ENCODE measurements at regions not wholly inside any gene's neighbourhood (a gene's known extent, or its start where the extent isn't known, plus 50 kb on each side); places are given as distances from the start of the nearest gene placed in this dataset.

GRCh38 chr9:30775236-30775635 lies 1609.2 kb upstream of the ACO1 start:
- Mint-ChIP-seq H3K4me1 (peaks cover 4% of the 10 kb centered on the region), H3K27ac (no peak overlapping the region), H3K9me3 (no peaks in the 10 kb centered on the region), H3K27me3 (ENCODE audit: insufficient read depth) (peaks cover 2% of the 10 kb centered on the region), H3K4me3 (no peak overlapping the region), H3K36me3 (ENCODE audit: low read depth) (no peaks in the 10 kb centered on the region)
- H3K9ac ChIP-seq (ENCODE audit: extremely low read depth, low read length, poor library complexity, severe bottlenecking), result no peak overlapping the region
- no peaks in the 10 kb centered on the region for H3K9me3 ChIP-seq (ENCODE audit: control insufficient read depth, low read length)
- no peak for TF ChIP-seq CTCF (conservative IDR thresholded peaks at IDR 0.05)
- H3K4me3 ChIP-seq (ENCODE audit: low read length), result no peak overlapping the region
- H3K27ac ChIP-seq (ENCODE audit: low read depth, low read length), result no peak overlapping the region
- H3K4me1 ChIP-seq (ENCODE audit: control insufficient read depth, insufficient read depth, low read length), result no peaks in the 10 kb centered on the region
- H3K36me3 ChIP-seq (ENCODE audit: control insufficient read depth, insufficient read depth, low read length), result no peaks in the 10 kb centered on the region
- H3K27me3 ChIP-seq (ENCODE audit: control insufficient read depth, insufficient read depth, low read length, poor library complexity, severe bottlenecking), result no peaks in the 10 kb centered on the region
- WGBS, 2 experiments (ENCODE audit: insufficient coverage in 1 of 2, insufficient read length in 1 of 2), result 92% methylated on average over 1 of the region's 1 CpG; no CpG with 5 or more reads in 1 of the 2 experiments
- DNase-seq, result no peak

GRCh38 chr9:30796764-30797163 lies 1587.7 kb upstream of the ACO1 start:
- Histone ChIP-seq H3K36me3 (ENCODE audit: control insufficient read depth, insufficient read depth, low read length) (no peaks in the 10 kb centered on the region), H3K4me1 (ENCODE audit: control insufficient read depth, insufficient read depth, low read length) (no peaks in the 10 kb centered on the region), H3K27ac (ENCODE audit: low read depth, low read length) (no peak overlapping the region), H3K4me3 (ENCODE audit: low read length) (no peak overlapping the region), H3K27me3 (ENCODE audit: control insufficient read depth, insufficient read depth, low read length, poor library complexity, severe bottlenecking) (no peaks in the 10 kb centered on the region), H3K9ac (ENCODE audit: extremely low read depth, low read length, poor library complexity, severe bottlenecking) (no peak overlapping the region), H3K9me3 (ENCODE audit: control insufficient read depth, low read length) (no peaks in the 10 kb centered on the region)
- Mint-ChIP-seq H3K4me1 (peaks cover 1% of the 10 kb centered on the region), H3K27ac (no peak overlapping the region), H3K9me3 (no peaks in the 10 kb centered on the region), H3K27me3 (ENCODE audit: insufficient read depth) (no peaks in the 10 kb centered on the region), H3K36me3 (ENCODE audit: low read depth) (no peaks in the 10 kb centered on the region), H3K4me3 (no peak overlapping the region)
- no peak for DNase-seq
- no peak for TF ChIP-seq CTCF (conservative IDR thresholded peaks at IDR 0.05)
- 89 to 100% methylated on average over 1 of the region's 1 CpG for WGBS, 2 experiments (ENCODE audit: insufficient coverage in 1 of 2, insufficient read length in 1 of 2)

- Histone ChIP-seq H3K9me3 (ENCODE audit: control insufficient read depth, low read length) (no peaks in the 10 kb centered on the region), H3K4me3 (ENCODE audit: low read length) (no peak overlapping the region), H3K27ac (ENCODE audit: low read depth, low read length) (no peak overlapping the region), H3K9ac (ENCODE audit: extremely low read depth, low read length, poor library complexity, severe bottlenecking) (no peak overlapping the region), H3K27me3 (ENCODE audit: control insufficient read depth, insufficient read depth, low read length, poor library complexity, severe bottlenecking) (no peaks in the 10 kb centered on the region), H3K4me1 (ENCODE audit: control insufficient read depth, insufficient read depth, low read length) (no peaks in the 10 kb centered on the region), H3K36me3 (ENCODE audit: control insufficient read depth, insufficient read depth, low read length) (no peaks in the 10 kb centered on the region)
- peaks cover 1% of the 10 kb centered on the region for H3K4me1 Mint-ChIP-seq
- peak; percentile 28 for TF ChIP-seq CTCF (conservative IDR thresholded peaks at IDR 0.05)
- 87 to 91% methylated on average over 17 to 21 of the region's 21 CpGs for WGBS, 2 experiments (ENCODE audit: insufficient coverage in 1 of 2, insufficient read length in 1 of 2)
- no peak overlapping the region for H3K27ac Mint-ChIP-seq
- H3K36me3 Mint-ChIP-seq (ENCODE audit: low read depth), result no peaks in the 10 kb centered on the region
- no peak overlapping the region for H3K4me3 Mint-ChIP-seq
- H3K27me3 Mint-ChIP-seq (ENCODE audit: insufficient read depth), result no peaks in the 10 kb centered on the region
- DNase-seq, result no peak
- no peaks in the 10 kb centered on the region for H3K9me3 Mint-ChIP-seq
Observed at GRCh38 chr9:30799527-30800101, 1584.8 kb upstream of the ACO1 start.
